Amniotic stem cell (primary cell): ENCODE measurements at regions not wholly inside any gene's neighbourhood (a gene's known extent, or its start where the extent isn't known, plus 50 kb on each side); places are given as distances from the start of the nearest gene placed in this dataset.

Source experiments
- DNase-seq: peaks from one replicate; lab custom pipeline; 2025; lab: John Stamatoyannopoulos, UW

- DNase-seq = no peak
Observed at GRCh38 chr18:61756244-61756643, 136.6 kb downstream of the RNF152 start.

- no peak for DNase-seq
Observed at GRCh38 chr18:61755555-61755954, 137.3 kb downstream of the RNF152 start.

GRCh38 chr18:61754039-61754583 is 138.7 kb downstream of the RNF152 start:
- no peak for DNase-seq

- no peak for DNase-seq
Observed at GRCh38 chr18:61753373-61753772, 139.4 kb downstream of the RNF152 start.

GRCh38 chr18:61752973-61753372 is 139.8 kb downstream of the RNF152 start:
- no peak for DNase-seq

GRCh38 chr18:61750840-61751668 is 141.8 kb downstream of the RNF152 start:
- DNase-seq = no peak

- DNase-seq = no peak
Observed at GRCh38 chr18:61749546-61749945, 143.3 kb downstream of the RNF152 start.

GRCh38 chr18:61749031-61749430 is 143.8 kb downstream of the RNF152 start:
- no peak for DNase-seq

GRCh38 chr18:61748004-61748403 is 144.8 kb downstream of the RNF152 start:
- no peak for DNase-seq

- DNase-seq = peak; percentile 1
Observed at GRCh38 chr18:61743775-61744531, 148.9 kb downstream of the RNF152 start.

GRCh38 chr18:61742565-61743429 is 150.0 kb downstream of the RNF152 start:
- no peak for DNase-seq

- no peak for DNase-seq
Observed at GRCh38 chr18:61741881-61742454, 150.8 kb downstream of the RNF152 start.

- peak; percentile 3 for DNase-seq
Observed at GRCh38 chr18:61738488-61738887, 154.3 kb downstream of the RNF152 start.

- no peak for DNase-seq
Observed at GRCh38 chr18:61738042-61738441, 154.8 kb downstream of the RNF152 start.

- no peak for DNase-seq
Observed at GRCh38 chr18:61736133-61736532, 156.7 kb downstream of the RNF152 start.

GRCh38 chr18:61735564-61736102 is 157.2 kb downstream of the RNF152 start:
- DNase-seq = no peak

GRCh38 chr18:61734396-61734795 is 158.4 kb downstream of the RNF152 start:
- DNase-seq = no peak

GRCh38 chr18:61732854-61733253 is 160.0 kb downstream of the RNF152 start:
- DNase-seq = no peak

GRCh38 chr18:61731693-61732376 is 161.0 kb downstream of the RNF152 start:
- DNase-seq = no peak

GRCh38 chr18:61731178-61731577 is 161.6 kb downstream of the RNF152 start:
- no peak for DNase-seq

GRCh38 chr18:61729322-61729721 is 163.5 kb downstream of the RNF152 start:
- no peak for DNase-seq
